GM23248 (cell line): ENCODE measurements at regions not wholly inside any gene's neighbourhood (a gene's known extent, or its start where the extent isn't known, plus 50 kb on each side); places are given as distances from the start of the nearest gene placed in this dataset.

Experiments
- EZH2 ChIP-seq: fragments of 200-600 bp; sonication (generic); IDR thresholded peaks from 2 replicates; pipeline ENCODE4 v1.6.1; 2018; ENCODE audit warnings: antibody characterized with exemption, mild to moderate bottlenecking; ENCODE audit not compliant: insufficient read depth, poor library complexity, severe bottlenecking
- EZH2phosphoT487 ChIP-seq: fragments of 200-600 bp; sonication (generic); IDR thresholded peaks from 2 replicates; pipeline ENCODE4 v1.6.1; 2018; ENCODE audit warnings: antibody characterized with exemption, moderate library complexity, mild to moderate bottlenecking, low read depth; ENCODE audit not compliant: insufficient read depth

DNA sequence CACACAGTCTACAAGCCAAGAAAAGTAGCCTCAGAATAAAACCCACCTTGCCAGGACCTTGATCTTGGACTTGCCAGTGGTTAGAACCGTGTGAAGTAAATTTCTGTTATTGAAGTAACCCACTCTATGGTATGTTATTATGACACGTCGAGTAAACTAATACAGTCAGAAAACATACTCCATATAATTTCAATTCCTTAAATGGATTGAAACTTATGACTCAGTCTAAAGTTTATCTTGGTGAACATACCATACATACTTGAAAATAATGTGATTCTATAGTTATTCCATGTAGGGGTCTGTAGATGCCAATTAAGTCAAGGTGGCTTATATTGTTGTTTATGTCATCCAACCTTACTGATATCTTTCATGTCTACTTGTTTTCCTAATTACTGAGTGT lies 950.7 kb downstream of the TLE4 start:
- TF ChIP-seq EZH2phosphoT487: no peak
- no peak for TF ChIP-seq EZH2
